GM23248 (cell line): ENCODE measurements at regions not wholly inside any gene's neighbourhood (a gene's known extent, or its start where the extent isn't known, plus 50 kb on each side); places are given as distances from the start of the nearest gene placed in this dataset.

Source experiments
- EZH2 ChIP-seq: fragments of 200-600 bp; sonication (generic); IDR thresholded peaks from 2 replicates; pipeline ENCODE4 v1.6.1; 2018; ENCODE audit warnings: antibody characterized with exemption, mild to moderate bottlenecking; ENCODE audit not compliant: insufficient read depth, poor library complexity, severe bottlenecking
- EZH2phosphoT487 ChIP-seq: fragments of 200-600 bp; sonication (generic); IDR thresholded peaks from 2 replicates; pipeline ENCODE4 v1.6.1; 2018; ENCODE audit warnings: antibody characterized with exemption, moderate library complexity, mild to moderate bottlenecking, low read depth; ENCODE audit not compliant: insufficient read depth

- TF ChIP-seq EZH2 = no peak
- no peak for TF ChIP-seq EZH2phosphoT487
Observed at GRCh38 chr20:24316731-24317130, 152.7 kb upstream of the SYNDIG1 start.
